ENCODE measurements at regions not wholly inside any gene's neighbourhood (a gene's known extent, or its start where the extent isn't known, plus 50 kb on each side); places are given as distances from the start of the nearest gene placed in this dataset.

DNA sequence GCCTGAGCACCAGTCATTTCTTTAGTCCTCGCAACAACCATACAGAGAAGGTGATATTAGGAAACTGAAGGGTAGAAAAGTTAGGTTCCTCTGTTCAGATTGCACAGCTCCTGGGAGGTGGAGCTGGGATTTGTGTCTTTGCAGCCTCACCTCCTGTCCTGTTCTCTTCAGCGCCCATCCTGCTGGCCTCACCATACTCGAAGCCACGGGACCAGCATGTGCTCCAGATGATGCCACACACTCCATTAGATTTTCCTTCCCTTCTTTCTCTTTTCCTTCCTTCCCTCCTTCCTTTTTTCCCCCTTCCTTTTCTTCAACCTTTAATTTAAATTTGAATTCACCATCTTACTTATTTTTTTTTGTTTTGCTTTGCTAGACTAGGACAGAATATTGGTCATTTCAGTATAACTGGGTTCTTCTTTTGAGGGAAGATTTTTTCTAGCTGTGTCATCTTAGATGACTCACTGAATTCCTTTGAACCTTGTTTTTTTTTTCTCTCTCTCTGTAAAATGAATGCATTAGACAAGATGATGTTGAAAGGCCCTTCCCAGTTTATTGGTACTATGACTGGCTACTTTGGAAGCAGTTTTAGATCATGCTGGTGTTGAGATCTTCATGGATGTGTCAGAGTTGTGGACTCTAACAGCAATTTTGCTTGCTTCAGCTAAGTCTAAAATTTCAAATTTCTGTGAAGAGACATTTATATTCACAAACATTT, 662.5 kb upstream of the TENM4 start:
- TF ChIP-seq, protein P1, sequence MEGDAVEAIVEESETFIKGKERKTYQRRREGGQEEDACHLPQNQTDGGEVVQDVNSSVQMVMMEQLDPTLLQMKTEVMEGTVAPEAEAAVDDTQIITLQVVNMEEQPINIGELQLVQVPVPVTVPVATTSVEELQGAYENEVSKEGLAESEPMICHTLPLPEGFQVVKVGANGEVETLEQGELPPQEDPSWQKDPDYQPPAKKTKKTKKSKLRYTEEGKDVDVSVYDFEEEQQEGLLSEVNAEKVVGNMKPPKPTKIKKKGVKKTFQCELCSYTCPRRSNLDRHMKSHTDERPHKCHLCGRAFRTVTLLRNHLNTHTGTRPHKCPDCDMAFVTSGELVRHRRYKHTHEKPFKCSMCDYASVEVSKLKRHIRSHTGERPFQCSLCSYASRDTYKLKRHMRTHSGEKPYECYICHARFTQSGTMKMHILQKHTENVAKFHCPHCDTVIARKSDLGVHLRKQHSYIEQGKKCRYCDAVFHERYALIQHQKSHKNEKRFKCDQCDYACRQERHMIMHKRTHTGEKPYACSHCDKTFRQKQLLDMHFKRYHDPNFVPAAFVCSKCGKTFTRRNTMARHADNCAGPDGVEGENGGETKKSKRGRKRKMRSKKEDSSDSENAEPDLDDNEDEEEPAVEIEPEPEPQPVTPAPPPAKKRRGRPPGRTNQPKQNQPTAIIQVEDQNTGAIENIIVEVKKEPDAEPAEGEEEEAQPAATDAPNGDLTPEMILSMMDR (IDR thresholded peaks at IDR 0.05), result no peak
- TF ChIP-seq POLR2A (IDR thresholded peaks at IDR 0.05), result no peak

All from Peyer's patch (tissue), 4 donors.